ENCODE measurements at regions not wholly inside any gene's neighbourhood (a gene's known extent, or its start where the extent isn't known, plus 50 kb on each side); places are given as distances from the start of the nearest gene placed in this dataset.

- TF ChIP-seq YY1 (IDR thresholded peaks at IDR 0.05; ENCODE audit: insufficient read depth, insufficient read length), result no peak
- TF ChIP-seq ZNF274 (IDR thresholded peaks at IDR 0.05; ENCODE audit: low read depth, low read length), result no peak
- no peak for TF ChIP-seq SUZ12 (IDR thresholded peaks at IDR 0.05; ENCODE audit: extremely low read depth, insufficient read depth, insufficient read length)
Measured at GRCh38 chr1:125085720-125086591, 3901.2 kb downstream of the SRGAP2C start.
